ENCODE measurements at regions not wholly inside any gene's neighbourhood (a gene's known extent, or its start where the extent isn't known, plus 50 kb on each side); places are given as distances from the start of the nearest gene placed in this dataset.

- no peak for TF ChIP-seq EZH2 (IDR thresholded peaks at IDR 0.05; ENCODE audit: insufficient read depth, low read length)
- TF ChIP-seq CTCF (IDR thresholded peaks at IDR 0.05; ENCODE audit: insufficient read depth, low read depth, low read length) = no peak
Measured at GRCh38 chr1:94621802-94622201, 80.2 kb upstream of the F3 start.
